GM12892 (cell line): ENCODE measurements at regions not wholly inside any gene's neighbourhood (a gene's known extent, or its start where the extent isn't known, plus 50 kb on each side); places are given as distances from the start of the nearest gene placed in this dataset.

Experiments used
- DNase-seq: peaks from one replicate; pipeline ENCODE4 v3.0.0; 2011; ENCODE audit not compliant: insufficient read length
- FAIRE-seq: peaks from 2 replicates; lab custom pipeline; 2011; peaks lifted over from hg19 to GRCh38; lab: Jason Lieb, UNC
- POLR2A ChIP-seq: IDR thresholded peaks from 2 replicates; pipeline ENCODE4 v1.6.1; 2011; ENCODE audit warnings: low read depth, low read length, control low read depth
- POLR2AphosphoS5 ChIP-seq: IDR thresholded peaks from 2 replicates; pipeline ENCODE4 v1.6.1; 2011; ENCODE audit warnings: low read depth, low read length, control low read depth
- TAF1 ChIP-seq: IDR thresholded peaks from 2 replicates; pipeline ENCODE4 v1.6.1; 2011; ENCODE audit warnings: low read depth, mild to moderate bottlenecking, control low read depth, low read length, borderline replicate concordance

- DNase-seq = no peak
- TF ChIP-seq POLR2A (no peak), POLR2AphosphoS5 (no peak), TAF1 (no peak)
- FAIRE-seq = no peak
These were observed 56.5 kb upstream of the DLK1 start for GRCh38 chr14:100670017-100670752.

DNA sequence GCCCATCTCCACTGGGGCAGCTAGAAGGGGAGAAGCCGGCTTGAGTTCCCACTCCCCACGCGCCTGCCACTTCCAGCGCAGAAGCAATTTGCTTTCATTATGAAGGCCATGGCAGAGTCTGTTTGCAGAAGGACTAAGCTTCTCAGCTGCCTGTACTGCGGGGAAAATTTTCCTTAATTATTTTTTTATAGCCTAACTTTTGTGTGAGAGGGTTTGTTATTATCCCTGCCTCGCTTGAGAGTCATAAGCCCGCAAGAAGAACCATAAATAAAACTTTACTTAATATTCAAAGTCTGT lies 56.0 kb upstream of the DLK1 start:
- DNase-seq (no peak), FAIRE-seq (no peak)
- TF ChIP-seq POLR2AphosphoS5 (no peak), POLR2A (no peak), TAF1 (no peak)

- TF ChIP-seq POLR2AphosphoS5 (no peak), TAF1 (no peak)
- DNase-seq (no peak), FAIRE-seq (no peak)
These were observed 55.2 kb upstream of the DLK1 start for GRCh38 chr14:100671386-100671901.

DNA sequence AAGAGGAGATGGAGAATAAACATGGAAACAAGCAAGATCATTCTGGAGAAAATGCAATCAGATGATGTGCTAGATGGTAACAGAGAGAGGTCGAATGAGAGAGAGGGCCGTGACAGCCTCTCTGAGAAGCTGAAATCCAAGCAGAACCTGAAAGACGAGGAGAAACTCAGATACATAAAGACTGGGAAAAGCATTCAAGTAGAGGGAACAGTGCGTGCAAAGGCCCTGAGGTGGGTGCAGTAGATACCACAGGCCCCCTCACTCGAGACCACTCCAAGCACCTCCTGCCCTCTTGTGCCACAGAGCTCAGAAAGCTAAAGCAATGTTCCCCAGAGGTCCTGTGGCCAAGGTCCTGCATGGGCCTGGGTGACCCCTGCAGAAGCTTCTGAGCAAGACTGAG lies 54.8 kb upstream of the DLK1 start:
- TF ChIP-seq POLR2A (no peak), TAF1 (no peak), POLR2AphosphoS5 (no peak)
- DNase-seq = no peak
- FAIRE-seq = no peak

DNA sequence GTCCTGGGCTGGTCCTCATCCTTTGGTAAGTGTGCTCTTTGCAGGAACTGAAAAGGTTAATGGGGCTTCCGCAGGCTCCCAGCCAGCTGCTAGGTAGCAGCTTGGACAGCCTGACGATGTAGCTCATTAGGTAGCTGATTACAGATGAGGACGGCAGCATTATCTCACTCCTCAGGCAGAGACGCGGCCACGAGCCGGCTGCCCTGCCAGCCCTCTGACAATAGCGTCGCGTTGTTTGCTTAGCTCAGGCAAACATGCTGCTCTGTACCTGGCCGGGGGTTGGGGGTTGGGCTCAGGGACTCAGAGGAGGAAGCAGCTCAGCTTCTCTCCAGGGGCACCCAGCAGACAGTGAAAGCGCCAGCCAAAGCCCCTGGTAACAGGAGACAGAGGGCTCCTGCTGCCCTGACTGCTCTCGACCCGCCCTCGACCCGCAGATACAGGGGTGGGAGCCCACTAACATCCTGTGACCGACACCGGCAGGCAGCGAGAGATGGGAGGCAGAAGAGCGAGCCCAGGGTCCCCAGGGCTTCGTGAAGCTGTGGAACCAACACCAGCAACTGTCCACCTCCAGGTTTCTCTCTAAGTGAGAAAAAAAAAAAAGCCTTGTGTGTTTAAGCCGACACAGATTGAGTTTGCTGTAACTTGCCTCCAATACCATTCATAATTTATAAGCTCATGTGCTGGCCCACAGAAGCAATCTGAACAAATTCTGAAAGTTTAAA lies 53.4 kb upstream of the DLK1 start:
- no peak for FAIRE-seq
- TF ChIP-seq POLR2AphosphoS5 = no peak
- no peak for TF ChIP-seq POLR2A
- no peak for TF ChIP-seq TAF1
- no peak for DNase-seq

DNA sequence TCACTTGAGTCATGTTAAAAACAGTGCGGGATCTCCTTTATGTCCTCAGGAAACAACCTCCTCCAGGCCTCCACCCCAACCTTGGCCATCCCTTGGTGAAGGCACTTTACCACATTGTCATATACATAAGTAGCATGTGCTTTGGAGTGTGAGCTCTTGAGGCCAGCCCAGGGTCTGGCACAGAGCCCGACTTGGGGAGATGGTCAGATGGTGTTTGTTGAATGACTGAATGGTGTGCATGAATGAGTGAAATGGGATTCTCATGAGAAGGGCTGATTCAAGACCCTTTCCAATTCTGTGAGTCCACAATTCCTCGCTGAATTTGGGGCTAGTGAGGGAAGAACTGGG lies 52.9 kb upstream of the DLK1 start:
- no peak for DNase-seq
- FAIRE-seq = no peak
- TF ChIP-seq POLR2A (no peak), POLR2AphosphoS5 (no peak)

GRCh38 chr14:100674428-100674827 lies 52.3 kb upstream of the DLK1 start:
- DNase-seq (no peak), FAIRE-seq (no peak)
- TF ChIP-seq TAF1 (no peak), POLR2A (no peak), POLR2AphosphoS5 (no peak)

GRCh38 chr14:100674897-100675619 lies 51.6 kb upstream of the DLK1 start:
- FAIRE-seq = no peak
- no peak for TF ChIP-seq TAF1
- TF ChIP-seq POLR2AphosphoS5 = no peak
- TF ChIP-seq POLR2A = no peak
- DNase-seq = no peak

- FAIRE-seq (no peak), DNase-seq (no peak)
- TF ChIP-seq POLR2A = no peak
- no peak for TF ChIP-seq TAF1
- no peak for TF ChIP-seq POLR2AphosphoS5
These were observed 50.7 kb upstream of the DLK1 start for GRCh38 chr14:100675699-100676684.
